ENCODE measurements at regions not wholly inside any gene's neighbourhood (a gene's known extent, or its start where the extent isn't known, plus 50 kb on each side); places are given as distances from the start of the nearest gene placed in this dataset.

GRCh38 chr2:71859211-71859847, 288.3 kb downstream of the CYP26B1 start:
- DNase-seq = no peak

- no peak for DNase-seq
Observed at GRCh38 chr2:71858071-71858470, 289.6 kb downstream of the CYP26B1 start.

DNA sequence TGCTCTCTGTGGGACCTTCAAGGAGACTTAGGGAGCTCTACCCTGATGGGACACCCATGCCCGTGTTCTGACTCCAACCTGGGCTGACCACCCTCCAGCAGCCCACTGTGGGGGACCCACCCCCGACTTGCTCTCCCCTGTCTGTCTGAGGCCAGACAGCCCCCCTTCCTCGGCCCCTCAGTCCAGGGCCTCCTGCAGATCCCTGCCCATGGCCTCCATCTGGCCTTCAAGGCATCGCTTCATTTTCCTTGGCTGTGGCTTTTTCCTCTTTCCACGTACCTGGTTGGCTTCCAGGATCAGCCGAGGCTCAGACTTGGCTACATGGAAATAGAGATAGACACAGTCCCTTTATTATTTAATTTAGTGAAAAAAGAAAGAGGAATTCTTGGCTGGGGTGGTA, 290.0 kb downstream of the CYP26B1 start:
- DNase-seq = no peak

DNA sequence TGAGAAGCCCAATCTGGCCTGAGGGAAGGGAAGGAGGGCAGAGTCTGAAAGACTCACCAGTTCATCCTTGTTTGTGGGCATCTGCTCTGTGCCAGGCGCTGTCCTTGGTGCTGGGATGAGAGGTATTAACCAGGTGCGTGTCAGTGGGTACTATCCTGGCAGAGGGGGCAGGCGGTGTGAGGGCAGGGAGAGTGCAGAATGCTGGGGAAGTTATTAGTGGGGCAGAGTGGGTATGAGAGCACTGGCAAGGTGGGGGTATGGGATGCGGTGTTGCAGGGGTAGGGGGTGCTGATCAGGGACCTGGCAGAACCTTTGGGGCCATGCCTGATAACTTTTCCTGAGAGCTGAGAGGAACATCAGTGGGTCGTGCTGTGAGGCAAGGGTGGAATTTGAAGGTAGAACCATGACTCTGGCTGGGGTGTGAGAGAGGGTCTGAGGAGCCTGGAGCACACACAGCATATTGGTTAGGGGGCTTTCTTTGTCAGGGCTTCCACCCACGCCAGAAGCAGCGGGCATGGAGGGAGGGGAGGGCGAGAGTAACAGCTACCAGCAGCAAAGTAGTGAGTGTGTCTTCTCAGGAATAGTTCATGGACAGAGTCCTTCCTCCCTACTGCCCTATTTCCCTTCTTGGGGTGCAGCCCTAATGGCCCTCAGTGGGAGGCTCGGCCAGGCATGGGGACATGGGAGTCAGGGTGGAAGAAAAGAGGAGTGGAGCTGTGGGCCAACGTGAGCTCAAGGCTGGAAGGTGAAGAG, 290.7 kb downstream of the CYP26B1 start:
- DNase-seq = no peak

- DNase-seq = no peak
Observed at GRCh38 chr2:71853858-71854257, 293.8 kb downstream of the CYP26B1 start.

DNA sequence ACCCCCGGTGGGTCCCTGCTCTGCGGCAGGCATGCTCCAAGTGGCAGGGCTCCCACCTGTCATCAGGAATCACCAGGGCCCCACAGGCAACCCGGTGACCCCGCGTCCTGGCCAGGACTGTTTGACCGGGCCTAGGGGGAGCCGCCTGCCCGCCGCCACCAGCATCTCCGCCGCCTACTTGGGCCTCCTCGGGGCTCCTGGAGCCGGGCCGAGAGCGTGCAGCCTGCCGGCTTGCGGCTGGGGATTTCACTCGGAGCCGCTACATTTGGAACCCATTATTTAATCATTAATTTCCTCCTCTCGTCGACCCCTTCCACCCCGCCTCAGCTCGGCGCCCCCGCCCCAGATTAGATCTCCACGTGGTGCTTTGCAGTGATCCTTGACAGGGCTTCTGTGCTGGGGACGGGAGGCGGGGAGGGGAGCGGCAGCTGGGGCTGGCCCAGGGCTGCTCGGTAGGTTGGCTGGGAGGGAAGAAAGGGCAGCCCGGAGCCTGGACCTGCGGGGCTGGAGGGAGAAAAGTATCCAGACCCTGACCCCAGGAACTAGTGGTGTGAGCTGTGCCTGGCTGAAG, 295.4 kb downstream of the CYP26B1 start:
- DNase-seq = no peak

DNA sequence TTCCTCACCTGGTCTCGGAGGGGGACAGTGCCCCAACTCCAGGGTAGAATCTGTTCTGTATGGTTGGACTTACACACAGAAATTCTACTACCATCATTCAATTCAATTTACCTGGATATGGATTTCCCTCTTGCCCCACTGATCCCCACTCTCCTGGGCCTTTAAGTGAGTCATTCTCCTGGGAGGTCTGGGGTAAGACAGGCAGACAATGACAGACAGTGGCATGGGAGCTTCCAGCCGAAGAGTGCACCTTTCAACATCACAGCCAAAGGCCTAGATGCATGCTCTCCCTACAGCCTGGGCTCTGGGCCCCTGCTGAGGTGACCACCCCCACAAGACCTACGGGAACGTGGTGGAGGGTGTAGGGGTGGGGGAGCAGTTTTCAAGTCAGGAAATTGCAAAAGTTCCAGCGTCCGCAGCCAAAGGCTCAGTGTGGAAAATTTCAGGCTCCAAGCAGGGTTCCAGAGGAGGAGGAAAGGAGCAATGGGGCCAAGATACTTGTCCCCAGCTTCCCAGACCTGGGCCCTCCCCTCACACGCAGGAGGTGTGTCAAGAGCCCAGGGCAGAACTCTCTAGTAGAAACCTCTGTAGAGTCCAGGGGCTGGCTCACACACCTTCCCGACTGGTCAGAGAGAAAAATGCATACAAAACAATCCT, 296.4 kb downstream of the CYP26B1 start:
- DNase-seq = no peak

- DNase-seq = no peak
Observed at GRCh38 chr2:71850306-71850801, 297.3 kb downstream of the CYP26B1 start.

- DNase-seq = no peak
Observed at GRCh38 chr2:71849607-71850305, 297.9 kb downstream of the CYP26B1 start.

- no peak for DNase-seq
Observed at GRCh38 chr2:71849111-71849510, 298.6 kb downstream of the CYP26B1 start.

GRCh38 chr2:71846669-71847291, 300.9 kb downstream of the CYP26B1 start:
- no peak for DNase-seq

DNA sequence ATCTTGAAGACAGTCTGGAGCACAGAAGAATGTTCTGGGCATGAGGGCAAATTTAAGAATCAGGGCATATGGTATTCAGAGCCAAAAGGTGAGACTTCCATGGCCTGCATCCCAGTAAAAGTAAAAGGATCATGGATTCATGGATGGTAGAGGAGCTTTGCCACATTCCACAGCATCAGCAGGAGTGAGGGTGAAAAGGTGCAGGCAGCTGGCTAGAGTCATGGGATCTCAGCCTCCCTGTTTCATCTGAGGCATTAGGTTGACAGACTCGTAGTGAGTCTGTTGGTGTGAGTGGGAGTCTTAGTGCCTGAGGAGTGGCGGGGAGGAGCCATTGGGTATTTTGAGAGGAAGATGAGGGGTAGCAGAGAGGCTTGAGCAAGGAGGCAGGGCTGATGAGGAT, 301.6 kb downstream of the CYP26B1 start:
- DNase-seq = no peak

GRCh38 chr2:71844967-71845366, 302.7 kb downstream of the CYP26B1 start:
- DNase-seq = no peak

GRCh38 chr2:71843391-71843850, 304.2 kb downstream of the CYP26B1 start:
- no peak for DNase-seq

DNA sequence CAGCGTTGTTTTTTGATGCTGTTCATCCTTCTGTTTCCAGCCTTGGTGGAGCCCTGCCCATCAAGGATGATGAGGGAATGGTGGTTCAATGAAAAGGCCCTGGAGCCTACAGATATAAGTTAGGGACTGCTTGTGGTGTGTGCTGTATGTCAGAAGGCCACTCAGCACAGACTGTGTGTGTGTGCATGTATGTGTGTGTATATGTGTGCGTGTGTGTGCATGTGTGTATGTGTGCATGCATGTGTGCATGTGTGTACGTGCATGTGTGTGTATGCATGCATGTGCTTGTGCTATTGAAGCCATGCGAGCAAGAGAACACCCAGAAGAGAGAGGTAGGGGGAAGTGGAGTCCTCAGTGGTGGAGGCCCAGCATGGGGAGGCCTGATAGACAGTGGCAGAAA, 304.9 kb downstream of the CYP26B1 start:
- no peak for DNase-seq

DNA sequence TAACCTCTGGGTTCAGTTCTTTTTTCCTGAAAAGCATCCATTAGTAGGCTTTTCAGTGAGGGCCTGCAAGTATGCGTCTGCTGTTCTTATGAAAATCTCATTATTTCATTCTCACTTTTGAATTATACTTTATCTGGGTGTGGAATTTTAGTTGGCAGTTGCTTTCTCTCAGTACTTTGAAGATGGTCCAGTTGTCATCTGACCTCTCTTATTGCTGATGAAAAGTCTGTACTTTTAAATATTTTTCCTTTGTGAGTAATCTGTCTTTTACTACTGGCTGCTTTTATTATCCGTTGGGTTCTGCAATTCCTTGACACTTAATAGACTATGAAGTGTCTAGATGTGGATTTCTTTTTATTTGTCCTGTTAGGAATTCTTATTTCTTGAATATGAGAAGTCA, 307.8 kb downstream of the CYP26B1 start:
- no peak for DNase-seq

DNA sequence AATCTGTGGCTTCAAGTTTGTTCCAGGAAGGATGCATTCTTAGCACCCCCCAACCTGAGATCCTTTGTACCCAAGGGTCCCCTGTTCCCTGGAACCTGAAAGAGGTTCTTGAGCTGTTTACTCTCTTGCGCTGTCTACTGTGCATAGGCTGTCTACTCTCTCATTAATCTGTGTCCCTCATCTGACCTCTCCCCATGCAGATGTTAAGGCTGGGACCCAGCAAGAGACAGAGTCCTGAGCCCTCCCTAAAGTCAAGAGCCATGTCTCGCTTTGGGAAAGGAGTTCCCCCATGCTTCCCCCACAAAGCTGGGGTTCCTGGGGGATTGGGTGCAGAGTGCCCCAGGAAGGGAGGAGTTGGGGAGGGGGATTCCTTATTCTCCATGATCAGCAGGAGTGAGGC, 312.9 kb downstream of the CYP26B1 start:
- no peak for DNase-seq

DNA sequence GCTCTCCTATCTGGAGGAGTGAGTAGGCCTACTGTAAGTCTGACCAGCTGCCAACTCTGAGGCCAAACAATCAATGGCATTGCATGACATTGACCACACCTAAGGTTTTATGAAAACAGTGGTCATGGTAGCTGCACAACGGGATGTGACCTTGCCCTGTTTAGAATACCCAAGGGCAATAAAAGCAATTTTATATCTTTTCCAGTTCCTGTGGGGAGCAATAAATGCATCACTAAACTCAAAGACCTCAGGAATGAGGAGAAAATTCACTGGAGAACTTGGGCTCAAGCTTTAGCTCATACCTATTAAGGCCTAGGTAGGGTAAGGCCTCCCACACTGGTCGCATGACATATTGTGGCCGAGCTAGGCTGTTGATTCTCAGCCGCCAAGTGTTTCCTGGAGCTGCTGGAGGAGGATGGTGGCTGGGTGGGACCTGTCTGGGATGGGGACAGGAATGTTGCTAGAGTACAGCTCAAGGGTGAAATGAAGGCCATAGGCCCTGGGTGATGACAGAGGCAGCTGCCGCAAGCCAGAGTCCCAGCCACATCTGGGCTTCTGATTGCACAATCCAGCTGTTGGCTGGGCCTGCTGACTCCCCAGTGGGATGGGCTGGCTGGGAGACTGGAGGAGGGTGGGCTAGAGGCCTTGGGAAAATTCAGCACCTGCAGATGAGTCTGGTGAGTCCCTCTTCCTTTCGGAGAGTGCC, 313.7 kb downstream of the CYP26B1 start:
- no peak for DNase-seq

- DNase-seq = no peak
Observed at GRCh38 chr2:71833272-71833671, 314.4 kb downstream of the CYP26B1 start.

DNA sequence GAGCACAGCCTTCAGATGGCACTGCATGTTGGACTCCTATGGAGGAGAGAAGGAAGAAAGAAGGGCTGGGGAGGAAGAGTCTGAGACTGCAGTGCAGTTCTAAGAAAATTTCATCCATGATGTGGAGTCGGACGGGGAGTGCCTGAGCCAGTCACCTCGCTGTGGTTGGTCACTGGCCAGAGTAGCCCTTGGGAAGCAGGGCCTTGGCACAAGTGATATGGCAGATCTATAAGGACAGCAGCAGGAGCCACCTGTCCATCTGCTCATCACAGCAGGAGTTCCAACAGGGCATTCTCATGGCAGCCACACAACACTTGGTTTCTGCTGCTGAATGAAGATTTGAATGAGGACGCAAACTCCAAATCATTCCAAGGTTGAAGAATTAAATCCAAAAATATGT, 314.8 kb downstream of the CYP26B1 start:
- no peak for DNase-seq

DNA sequence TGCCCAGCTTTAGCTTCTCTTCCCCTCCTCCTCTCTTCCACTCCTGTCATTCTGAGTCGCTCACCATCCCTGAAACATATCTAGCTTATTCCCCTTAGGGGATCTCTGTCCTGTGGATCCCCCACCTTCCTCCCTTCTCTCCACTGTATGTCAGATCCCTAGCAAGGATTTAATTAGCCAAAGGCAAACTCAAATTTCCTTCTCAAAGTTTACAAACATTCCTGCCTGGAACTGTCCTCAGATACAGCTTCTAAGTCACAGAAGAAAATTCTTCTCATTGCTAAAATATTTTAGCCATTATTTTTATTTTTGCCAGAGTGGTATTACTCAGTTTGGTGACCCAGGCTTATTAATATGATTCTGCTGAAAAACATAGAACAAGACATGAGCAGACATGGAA, 315.3 kb downstream of the CYP26B1 start:
- no peak for DNase-seq

DNA sequence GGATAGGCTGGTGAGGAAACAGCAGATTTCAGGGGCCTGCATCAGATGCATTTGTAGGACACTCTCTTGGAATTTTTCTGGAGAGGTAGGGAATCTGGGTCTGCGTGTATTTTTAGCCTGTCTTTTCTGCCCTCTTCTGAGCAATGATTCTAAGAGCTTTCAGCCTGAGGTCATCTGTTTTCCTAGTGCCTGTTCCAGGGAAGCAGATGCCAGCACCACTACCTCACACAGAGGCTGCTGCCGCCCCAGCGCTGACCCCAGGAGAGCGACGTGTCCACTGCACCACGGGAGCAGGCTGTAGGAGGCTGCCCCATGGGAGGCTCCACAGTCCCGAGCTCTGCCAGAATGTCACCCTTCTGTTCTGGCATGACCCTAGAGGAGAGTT, 316.5 kb downstream of the CYP26B1 start:
- DNase-seq = no peak
